PC-3 (cell line): ENCODE measurements at regions not wholly inside any gene's neighbourhood (a gene's known extent, or its start where the extent isn't known, plus 50 kb on each side); places are given as distances from the start of the nearest gene placed in this dataset.

Source experiments
- EZH2 ChIP-seq: fragments of 300-600 bp; sonication (generic); IDR thresholded peaks from one replicate; pipeline ENCODE4 v1.6.1; 2017; ENCODE audit warnings: antibody characterized with exemption, mild to moderate bottlenecking, low read length; ENCODE audit not compliant: unreplicated experiment
- TF ChIP-seq, protein P1 (sequence below): fragments of 300-600 bp; sonication (generic); conservative IDR thresholded peaks from 2 replicates; pipeline ENCODE4 v1.5.1; 2017; ENCODE audit warnings: antibody characterized with exemption, low read depth, mild to moderate bottlenecking, low read length

GRCh38 chr7:51430480-51431086, 114.0 kb upstream of the COBL start:
- TF ChIP-seq, protein P1, sequence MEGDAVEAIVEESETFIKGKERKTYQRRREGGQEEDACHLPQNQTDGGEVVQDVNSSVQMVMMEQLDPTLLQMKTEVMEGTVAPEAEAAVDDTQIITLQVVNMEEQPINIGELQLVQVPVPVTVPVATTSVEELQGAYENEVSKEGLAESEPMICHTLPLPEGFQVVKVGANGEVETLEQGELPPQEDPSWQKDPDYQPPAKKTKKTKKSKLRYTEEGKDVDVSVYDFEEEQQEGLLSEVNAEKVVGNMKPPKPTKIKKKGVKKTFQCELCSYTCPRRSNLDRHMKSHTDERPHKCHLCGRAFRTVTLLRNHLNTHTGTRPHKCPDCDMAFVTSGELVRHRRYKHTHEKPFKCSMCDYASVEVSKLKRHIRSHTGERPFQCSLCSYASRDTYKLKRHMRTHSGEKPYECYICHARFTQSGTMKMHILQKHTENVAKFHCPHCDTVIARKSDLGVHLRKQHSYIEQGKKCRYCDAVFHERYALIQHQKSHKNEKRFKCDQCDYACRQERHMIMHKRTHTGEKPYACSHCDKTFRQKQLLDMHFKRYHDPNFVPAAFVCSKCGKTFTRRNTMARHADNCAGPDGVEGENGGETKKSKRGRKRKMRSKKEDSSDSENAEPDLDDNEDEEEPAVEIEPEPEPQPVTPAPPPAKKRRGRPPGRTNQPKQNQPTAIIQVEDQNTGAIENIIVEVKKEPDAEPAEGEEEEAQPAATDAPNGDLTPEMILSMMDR, result peak; percentile 83
- no peak for TF ChIP-seq EZH2
